ENCODE measurements at regions not wholly inside any gene's neighbourhood (a gene's known extent, or its start where the extent isn't known, plus 50 kb on each side); places are given as distances from the start of the nearest gene placed in this dataset.

- Histone ChIP-seq H3K4me1 (ENCODE audit: insufficient read depth, low read length) (no peaks in the 10 kb centered on the region), H3K4me3 (ENCODE audit: low read length) (no peak overlapping the region), H3K27me3 (ENCODE audit: insufficient read depth, low read length, poor library complexity, severe bottlenecking) (no peaks in the 10 kb centered on the region), H3K27ac (ENCODE audit: low read depth, low read length) (no peak overlapping the region), H3K36me3 (ENCODE audit: insufficient read depth, low read length) (no peaks in the 10 kb centered on the region), H3K9me3 (ENCODE audit: low read length) (no peaks in the 10 kb centered on the region)
- Mint-ChIP-seq H3K9me3 (no peaks in the 10 kb centered on the region), H3K4me1 (no peaks in the 10 kb centered on the region), H3K27me3 (peaks cover 0 to 2% of the 10 kb centered on the region in 2 donors), H3K36me3 (peaks cover 0 to 2% (median 0%) of the 10 kb centered on the region in 3 donors), H3K27ac (no peak overlapping the region), H3K4me3 (no peak overlapping the region)
- ChIA-PET POLR2A (no interaction called here), CTCF (no interaction called here)
- no peak for DNase-seq
These were observed 291.8 kb downstream of the EDEM1 start for GRCh38 chr3:5479229-5479799.

- DNase-seq, result no peak
- Histone ChIP-seq H3K27ac (ENCODE audit: low read depth, low read length) (no peak overlapping the region), H3K27me3 (ENCODE audit: insufficient read depth, low read length, poor library complexity, severe bottlenecking) (no peaks in the 10 kb centered on the region), H3K9me3 (ENCODE audit: low read length) (no peaks in the 10 kb centered on the region), H3K4me1 (ENCODE audit: insufficient read depth, low read length) (no peaks in the 10 kb centered on the region), H3K36me3 (ENCODE audit: insufficient read depth, low read length) (no peaks in the 10 kb centered on the region), H3K4me3 (ENCODE audit: low read length) (no peak overlapping the region)
- ChIA-PET CTCF (no interaction called here), POLR2A (no interaction called here)
- H3K36me3 Mint-ChIP-seq, result peaks cover 0 to 2% (median 0%) of the 10 kb centered on the region in 3 donors
- no peaks in the 10 kb centered on the region for H3K9me3 Mint-ChIP-seq
- no peaks in the 10 kb centered on the region for H3K27me3 Mint-ChIP-seq
- no peak overlapping the region for H3K27ac Mint-ChIP-seq
- H3K4me3 Mint-ChIP-seq, result no peak overlapping the region
- no peaks in the 10 kb centered on the region for H3K4me1 Mint-ChIP-seq
These were observed 292.7 kb downstream of the EDEM1 start for GRCh38 chr3:5480190-5480589.

- no peak overlapping the region for H3K27ac ChIP-seq (ENCODE audit: low read depth, low read length)
- H3K9me3 ChIP-seq (ENCODE audit: low read length), result no peaks in the 10 kb centered on the region
- no peak for DNase-seq
- H3K9me3 Mint-ChIP-seq, result no peaks in the 10 kb centered on the region
- H3K36me3 ChIP-seq (ENCODE audit: insufficient read depth, low read length), result no peaks in the 10 kb centered on the region
- ChIA-PET CTCF (no interaction called here), POLR2A (no interaction called here)
- no peaks in the 10 kb centered on the region for H3K27me3 ChIP-seq (ENCODE audit: insufficient read depth, low read length, poor library complexity, severe bottlenecking)
- H3K4me3 Mint-ChIP-seq, result no peak overlapping the region
- H3K27ac Mint-ChIP-seq, result no peak overlapping the region
- no peaks in the 10 kb centered on the region for H3K4me1 ChIP-seq (ENCODE audit: insufficient read depth, low read length)
- H3K36me3 Mint-ChIP-seq, result no peaks in the 10 kb centered on the region
- H3K4me1 Mint-ChIP-seq, result no peaks in the 10 kb centered on the region
- H3K27me3 Mint-ChIP-seq, result no peaks in the 10 kb centered on the region
- H3K4me3 ChIP-seq (ENCODE audit: low read length), result no peak overlapping the region
These were observed 297.9 kb downstream of the EDEM1 start for GRCh38 chr3:5485427-5485826.

- CTCF ChIA-PET, result no interaction called here
- H3K9me3 Mint-ChIP-seq, result no peaks in the 10 kb centered on the region
These were observed 301.3 kb downstream of the EDEM1 start for GRCh38 chr3:5488771-5489170.

GRCh38 chr3:5489536-5489935 lies 302.0 kb downstream of the EDEM1 start:
- Histone ChIP-seq H3K27ac (ENCODE audit: low read depth, low read length) (no peak overlapping the region), H3K9me3 (ENCODE audit: low read length) (no peaks in the 10 kb centered on the region), H3K4me3 (ENCODE audit: low read length) (no peak overlapping the region), H3K27me3 (ENCODE audit: insufficient read depth, low read length, poor library complexity, severe bottlenecking) (no peaks in the 10 kb centered on the region), H3K36me3 (ENCODE audit: insufficient read depth, low read length) (no peaks in the 10 kb centered on the region), H3K4me1 (ENCODE audit: insufficient read depth, low read length) (no peaks in the 10 kb centered on the region)
- ChIA-PET CTCF (no interaction called here), POLR2A (no interaction called here)
- H3K27ac Mint-ChIP-seq, result no peak overlapping the region
- H3K4me3 Mint-ChIP-seq, result no peak overlapping the region
- DNase-seq, result no peak
- no peaks in the 10 kb centered on the region for H3K36me3 Mint-ChIP-seq
- no peaks in the 10 kb centered on the region for H3K4me1 Mint-ChIP-seq
- H3K9me3 Mint-ChIP-seq, result no peaks in the 10 kb centered on the region
- H3K27me3 Mint-ChIP-seq, result no peaks in the 10 kb centered on the region

More at GRCh38 chr3:5488771-5489170, 301.3 kb downstream of the EDEM1 start:
- Histone ChIP-seq H3K27me3 (ENCODE audit: insufficient read depth, low read length, poor library complexity, severe bottlenecking) (no peaks in the 10 kb centered on the region), H3K36me3 (ENCODE audit: insufficient read depth, low read length) (no peaks in the 10 kb centered on the region), H3K27ac (ENCODE audit: low read depth, low read length) (no peak overlapping the region), H3K4me3 (ENCODE audit: low read length) (no peak overlapping the region), H3K9me3 (ENCODE audit: low read length) (no peaks in the 10 kb centered on the region), H3K4me1 (ENCODE audit: insufficient read depth, low read length) (no peaks in the 10 kb centered on the region)
- H3K4me1 Mint-ChIP-seq, result no peaks in the 10 kb centered on the region
- no peaks in the 10 kb centered on the region for H3K27me3 Mint-ChIP-seq
- POLR2A ChIA-PET, result no interaction called here
- H3K27ac Mint-ChIP-seq, result no peak overlapping the region
- H3K36me3 Mint-ChIP-seq, result no peaks in the 10 kb centered on the region
- no peak overlapping the region for H3K4me3 Mint-ChIP-seq
- DNase-seq, result no peak

GRCh38 chr3:5494905-5495519 lies 307.5 kb downstream of the EDEM1 start:
- no peak overlapping the region for H3K27ac ChIP-seq (ENCODE audit: low read depth, low read length)
- DNase-seq, result no peak
- Mint-ChIP-seq H3K27me3 (no peaks in the 10 kb centered on the region), H3K27ac (no peak overlapping the region), H3K4me3 (no peak overlapping the region), H3K4me1 (no peaks in the 10 kb centered on the region), H3K9me3 (peaks cover 0 to 2% (median 0%) of the 10 kb centered on the region in 5 donors), H3K36me3 (no peaks in the 10 kb centered on the region)
- ChIA-PET POLR2A (no interaction called here), CTCF (interaction anchor here (1.6 kb wide), 1 partner anchor 19 kb away, joined by 3 read pairs; no protein-coding TSS in a partner anchor)
- no peaks in the 10 kb centered on the region for H3K27me3 ChIP-seq (ENCODE audit: insufficient read depth, low read length, poor library complexity, severe bottlenecking)
- no peaks in the 10 kb centered on the region for H3K9me3 ChIP-seq (ENCODE audit: low read length)
- no peak overlapping the region for H3K4me3 ChIP-seq (ENCODE audit: low read length)
- H3K4me1 ChIP-seq (ENCODE audit: insufficient read depth, low read length), result no peaks in the 10 kb centered on the region
- no peaks in the 10 kb centered on the region for H3K36me3 ChIP-seq (ENCODE audit: insufficient read depth, low read length)

GRCh38 chr3:5497497-5497896 lies 310.0 kb downstream of the EDEM1 start:
- H3K4me1 Mint-ChIP-seq, result no peaks in the 10 kb centered on the region
- no peaks in the 10 kb centered on the region for H3K36me3 Mint-ChIP-seq
- no peak overlapping the region for H3K4me3 ChIP-seq (ENCODE audit: low read length)
- H3K27ac ChIP-seq (ENCODE audit: low read depth, low read length), result no peak overlapping the region
- H3K4me3 Mint-ChIP-seq, result no peak overlapping the region
- H3K9me3 Mint-ChIP-seq, result peaks cover 0 to 2% (median 0%) of the 10 kb centered on the region in 5 donors
- H3K4me1 ChIP-seq (ENCODE audit: insufficient read depth, low read length), result no peaks in the 10 kb centered on the region
- H3K9me3 ChIP-seq (ENCODE audit: low read length), result no peaks in the 10 kb centered on the region
- no peaks in the 10 kb centered on the region for H3K27me3 ChIP-seq (ENCODE audit: insufficient read depth, low read length, poor library complexity, severe bottlenecking)
- no peak for DNase-seq
- POLR2A ChIA-PET, result no interaction called here
- H3K36me3 ChIP-seq (ENCODE audit: insufficient read depth, low read length), result no peaks in the 10 kb centered on the region
- CTCF ChIA-PET, result no interaction called here
- no peaks in the 10 kb centered on the region for H3K27me3 Mint-ChIP-seq
- no peak overlapping the region for H3K27ac Mint-ChIP-seq

GRCh38 chr3:5498981-5499380 lies 311.5 kb downstream of the EDEM1 start:
- Histone ChIP-seq H3K4me3 (ENCODE audit: low read length) (no peak overlapping the region), H3K27ac (ENCODE audit: low read depth, low read length) (no peak overlapping the region), H3K36me3 (ENCODE audit: insufficient read depth, low read length) (no peaks in the 10 kb centered on the region), H3K9me3 (ENCODE audit: low read length) (no peaks in the 10 kb centered on the region), H3K27me3 (ENCODE audit: insufficient read depth, low read length, poor library complexity, severe bottlenecking) (no peaks in the 10 kb centered on the region), H3K4me1 (ENCODE audit: insufficient read depth, low read length) (no peaks in the 10 kb centered on the region)
- CTCF ChIA-PET, result no interaction called here
- Mint-ChIP-seq H3K27me3 (no peaks in the 10 kb centered on the region), H3K4me1 (no peaks in the 10 kb centered on the region), H3K4me3 (no peak overlapping the region), H3K9me3 (peaks cover 0 to 6% (median 1%) of the 10 kb centered on the region in 5 donors), H3K27ac (no peak overlapping the region), H3K36me3 (no peaks in the 10 kb centered on the region)
- DNase-seq, result no peak
- POLR2A ChIA-PET, result no interaction called here
